ENCODE measurements at regions not wholly inside any gene's neighbourhood (a gene's known extent, or its start where the extent isn't known, plus 50 kb on each side); places are given as distances from the start of the nearest gene placed in this dataset.

DNA sequence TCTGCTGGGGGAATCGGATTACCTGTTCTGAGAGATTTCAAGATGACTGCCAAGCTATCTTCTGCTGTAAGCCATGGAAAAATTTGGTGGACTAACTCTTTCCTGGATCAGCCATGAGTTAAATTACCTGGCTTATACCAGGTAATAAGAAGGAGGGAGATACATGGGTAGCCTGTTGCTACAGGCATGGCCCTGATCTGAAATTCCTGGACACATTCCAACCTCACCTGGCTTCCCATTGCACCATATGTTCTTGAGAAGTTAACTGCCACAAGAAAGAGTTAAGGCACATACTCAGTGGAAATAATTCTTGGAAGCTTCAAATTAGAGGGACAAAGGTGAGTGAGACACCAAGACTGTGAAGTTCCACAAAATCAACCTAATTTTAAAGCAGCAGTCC lies 371.3 kb downstream of the ACTL7B start:
- Histone ChIP-seq H3K27ac (ENCODE audit: extremely low read length, insufficient read depth, low read length) (no peak overlapping the region), H2AFZ (ENCODE audit: low read length) (no peak overlapping the region), H3K79me2 (ENCODE audit: insufficient read depth, low read length) (no peaks in the 10 kb centered on the region), H3K4me1 (ENCODE audit: insufficient read depth, low read length) (no peaks in the 10 kb centered on the region; the same call in 1 of the 2 replicates), H3K9me3 (ENCODE audit: low read length) (no peaks in the 10 kb centered on the region), H3K4me2 (ENCODE audit: low read depth, low read length) (no peak overlapping the region), H3K9ac (ENCODE audit: insufficient read depth, low read depth, low read length) (no peak overlapping the region), H3K36me3 (replicated peaks in 1 of 2; ENCODE audit: control insufficient read depth in 1 of 2, insufficient read depth in 2 of 2, low read length in 2 of 2) (no peaks in the 10 kb centered on the region), H4K20me1 (ENCODE audit: insufficient read depth, low read length) (no peaks in the 10 kb centered on the region), H3K4me3 (replicated peaks in 1 of 3; ENCODE audit: insufficient read depth in 1 of 3, low read depth in 2 of 3, low read length in 3 of 3) (no peak overlapping the region), H3K27me3 (ENCODE audit: control insufficient read depth in 1 of 2, insufficient read depth in 2 of 2, low read length in 2 of 2) (no peaks in the 10 kb centered on the region; a peak in 1 of 5 replicates)
- no peak for DNase-seq (ENCODE audit: low spot score)
- in situ Hi-C loops (cut with HindIII; ENCODE audit: extremely low pct_ligation_motif_present, low pct_unique_long_range_greater_than_20kb) (no loop called here), intact Hi-C loops (cut with micrococcal nuclease; ENCODE audit: unreplicated experiment) (no loop called here)
- ATAC-seq, result no peak
- WGBS (ENCODE audit: low lambda C conversion rate), result 57% methylated on average over 1 of the region's 1 CpG
- TF ChIP-seq TP53 (CRISPR knock-in tag; conservative IDR thresholded peaks at IDR 0.05) (no peak), BHLHE40 (IDR thresholded peaks at IDR 0.05; ENCODE audit: low read length) (no peak), UBTF (CRISPR knock-in tag; IDR thresholded peaks at IDR 0.05) (no peak), FOXC1 (CRISPR knock-in tag; IDR thresholded peaks at IDR 0.05; ENCODE audit: borderline replicate concordance) (no peak), ZC3H13 (CRISPR knock-in tag; IDR thresholded peaks at IDR 0.05) (no peak), ZNF547 (CRISPR knock-in tag; IDR thresholded peaks at IDR 0.05) (no peak), HNRNPUL1 (IDR thresholded peaks at IDR 0.05; ENCODE audit: low read depth, low read length) (no peak), ZNF232 (CRISPR knock-in tag; IDR thresholded peaks at IDR 0.05; ENCODE audit: borderline replicate concordance) (no peak), ZNF776 (CRISPR knock-in tag; IDR thresholded peaks at IDR 0.05) (no peak), MATR3 (CRISPR knock-in tag; IDR thresholded peaks at IDR 0.05) (no peak)
- CTCF ChIA-PET (ENCODE audit: low intra/inter-chr PET ratio, low total read pairs), result no interaction called here
- POLR2A ChIA-PET, result no interaction called here
- no peak for FAIRE-seq
- no TSS peak for BruUV-seq (replicated peaks)

Data from HepG2 (cell line).